ENCODE measurements at regions not wholly inside any gene's neighbourhood (a gene's known extent, or its start where the extent isn't known, plus 50 kb on each side); places are given as distances from the start of the nearest gene placed in this dataset.

DNA sequence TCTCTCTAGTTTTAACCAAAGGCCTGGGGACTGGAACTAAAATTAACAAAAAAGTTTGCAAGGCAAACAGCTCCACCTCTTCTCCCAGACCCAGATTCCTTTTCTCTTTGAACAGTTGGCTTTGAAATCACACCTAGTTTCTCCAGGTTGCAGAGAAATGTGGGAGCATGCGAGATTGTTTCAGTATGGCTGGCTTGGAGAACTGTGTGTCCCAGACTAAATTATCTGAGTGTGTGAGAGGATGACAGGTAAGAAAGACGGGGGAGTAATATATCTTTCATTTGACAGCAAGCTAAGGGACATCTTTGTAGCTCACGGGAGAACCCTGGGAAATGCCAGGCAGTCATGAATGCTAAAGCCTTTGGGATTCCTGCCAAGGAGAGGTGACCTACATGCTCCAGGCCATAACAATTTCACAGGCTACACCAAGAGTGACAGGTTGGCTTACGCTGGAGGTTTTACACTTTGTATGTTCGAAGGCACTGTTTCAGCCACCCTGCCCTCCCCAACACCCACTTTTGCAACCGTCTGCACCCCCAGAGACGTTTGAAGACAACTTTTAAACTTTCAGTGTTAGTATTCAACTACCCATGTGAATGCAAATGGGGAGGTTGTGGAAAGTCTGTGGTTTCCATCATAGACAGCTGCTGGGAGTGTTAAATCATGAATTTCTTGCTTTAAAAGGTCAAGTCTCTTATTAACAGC is 109.3 kb upstream of the SNX19 start:
- in situ Hi-C loops (cut with HindIII; ENCODE audit: low pct_ligation_motif_present, low sequenced_read_pairs), result no loop called here
- no peaks in the 10 kb centered on the region for H3K36me3 ChIP-seq (replicated peaks)
- H3K27ac ChIP-seq, result no peak overlapping the region
- DNase-seq, result no peak
- H3K4me3 ChIP-seq (ENCODE audit: low read depth, low read length), result no peak overlapping the region
- TF ChIP-seq CTCF (IDR thresholded peaks at IDR 0.05; ENCODE audit: low read depth, low read length, missing control alignments), result no peak
- no peaks in the 10 kb centered on the region for H3K27me3 ChIP-seq (replicated peaks)

DNA sequence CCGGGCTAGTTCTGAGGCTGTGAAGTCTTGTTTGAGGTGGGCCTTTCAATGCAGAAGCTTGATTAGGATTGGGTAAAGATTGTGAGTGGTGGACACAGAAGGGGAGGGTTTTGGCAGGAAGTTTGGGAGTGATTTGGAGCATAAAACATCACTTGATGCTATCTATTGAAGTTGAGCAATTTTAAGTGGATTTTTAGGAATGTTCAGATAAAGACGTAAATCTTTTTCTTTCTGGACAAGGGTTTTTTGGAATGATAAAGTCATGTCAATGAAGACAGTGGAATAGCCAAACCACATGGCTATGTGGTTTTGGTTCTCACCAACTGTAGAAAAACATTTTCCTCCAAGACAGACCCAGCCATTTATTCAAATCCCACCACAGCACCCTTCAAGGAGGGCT is 111.2 kb upstream of the SNX19 start:
- no peaks in the 10 kb centered on the region for H3K27me3 ChIP-seq (replicated peaks)
- no peak overlapping the region for H3K4me3 ChIP-seq (ENCODE audit: low read depth, low read length)
- in situ Hi-C loops (cut with HindIII; ENCODE audit: low pct_ligation_motif_present, low sequenced_read_pairs), result no loop called here
- no peak for DNase-seq
- TF ChIP-seq CTCF (IDR thresholded peaks at IDR 0.05; ENCODE audit: low read depth, low read length, missing control alignments), result no peak
- H3K36me3 ChIP-seq (replicated peaks), result no peaks in the 10 kb centered on the region
- no peak overlapping the region for H3K27ac ChIP-seq

GRCh38 chr11:131033151-131033651 is 116.9 kb upstream of the SNX19 start:
- Histone ChIP-seq H3K27ac (peak overlapping the region; percentile 69), H3K27me3 (replicated peaks) (no peaks in the 10 kb centered on the region), H3K36me3 (replicated peaks) (no peaks in the 10 kb centered on the region), H3K4me3 (ENCODE audit: low read depth, low read length) (no peak overlapping the region)
- in situ Hi-C loops (cut with HindIII; ENCODE audit: low pct_ligation_motif_present, low sequenced_read_pairs), result no loop called here
- no peak for TF ChIP-seq CTCF (IDR thresholded peaks at IDR 0.05; ENCODE audit: low read depth, low read length, missing control alignments)
- peak; percentile 97 for DNase-seq

GRCh38 chr11:131036514-131036913 is 120.2 kb upstream of the SNX19 start:
- no peak overlapping the region for H3K27ac ChIP-seq
- H3K27me3 ChIP-seq (replicated peaks), result no peaks in the 10 kb centered on the region
- no peak overlapping the region for H3K4me3 ChIP-seq (ENCODE audit: low read depth, low read length)
- DNase-seq, result no peak
- TF ChIP-seq CTCF (IDR thresholded peaks at IDR 0.05; ENCODE audit: low read depth, low read length, missing control alignments), result no peak
- in situ Hi-C loops (cut with HindIII; ENCODE audit: low pct_ligation_motif_present, low sequenced_read_pairs), result no loop called here
- no peaks in the 10 kb centered on the region for H3K36me3 ChIP-seq (replicated peaks)

GRCh38 chr11:131037873-131038272 is 121.6 kb upstream of the SNX19 start:
- in situ Hi-C loops (cut with HindIII; ENCODE audit: low pct_ligation_motif_present, low sequenced_read_pairs), result no loop called here
- TF ChIP-seq CTCF (IDR thresholded peaks at IDR 0.05; ENCODE audit: low read depth, low read length, missing control alignments), result peak; percentile 35
- no peak for DNase-seq

DNA sequence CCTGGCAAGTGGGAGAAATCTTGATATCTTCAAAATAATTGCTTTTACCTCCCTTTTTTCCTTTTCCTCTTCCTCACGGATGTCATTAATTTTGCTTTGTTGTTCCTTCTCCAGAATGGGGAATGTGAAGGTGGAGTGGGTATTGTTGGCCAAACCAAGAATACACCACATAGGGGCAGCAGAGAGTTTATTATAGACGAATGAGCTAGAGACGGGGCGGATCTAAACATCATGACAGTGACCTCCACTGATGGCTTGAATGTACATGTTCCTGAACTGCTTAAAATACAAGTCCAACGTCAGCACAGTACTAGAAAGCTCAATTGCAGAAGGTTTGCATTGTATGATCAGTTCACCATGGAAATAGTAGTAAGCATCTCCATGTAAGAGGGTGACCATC is 122.3 kb upstream of the SNX19 start:
- no peak overlapping the region for H3K27ac ChIP-seq
- DNase-seq, result peak; percentile 31
- in situ Hi-C loops (cut with HindIII; ENCODE audit: low pct_ligation_motif_present, low sequenced_read_pairs), result no loop called here
- no peaks in the 10 kb centered on the region for H3K36me3 ChIP-seq (replicated peaks)
- no peaks in the 10 kb centered on the region for H3K27me3 ChIP-seq (replicated peaks)
- TF ChIP-seq CTCF (IDR thresholded peaks at IDR 0.05; ENCODE audit: low read depth, low read length, missing control alignments), result peak; percentile 58
- no peak overlapping the region for H3K4me3 ChIP-seq (ENCODE audit: low read depth, low read length)

More at GRCh38 chr11:131037873-131038272, 121.6 kb upstream of the SNX19 start:
- Histone ChIP-seq H3K27ac (no peak overlapping the region), H3K27me3 (replicated peaks) (no peaks in the 10 kb centered on the region), H3K4me3 (ENCODE audit: low read depth, low read length) (no peak overlapping the region), H3K36me3 (replicated peaks) (no peaks in the 10 kb centered on the region)
